ENCODE measurements at regions not wholly inside any gene's neighbourhood (a gene's known extent, or its start where the extent isn't known, plus 50 kb on each side); places are given as distances from the start of the nearest gene placed in this dataset.

DNA sequence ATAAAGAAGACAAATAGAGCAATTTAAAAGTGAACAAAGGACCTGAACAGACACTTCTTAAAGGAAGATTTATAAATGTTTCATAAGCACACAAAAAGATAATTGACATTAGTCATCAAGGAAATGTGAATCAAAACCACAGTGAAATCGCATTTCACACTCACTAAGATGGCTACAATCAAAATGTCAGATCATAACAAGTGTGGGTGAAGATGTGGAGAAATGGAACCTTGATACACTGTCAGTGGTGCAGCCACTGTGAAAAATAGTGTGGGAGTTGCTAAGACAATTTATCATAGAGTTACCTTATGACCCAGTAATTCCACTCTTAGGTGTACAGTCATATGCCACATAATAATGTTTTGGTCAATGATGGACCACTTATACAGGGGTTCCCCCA lies 54.5 kb upstream of the HTR4 start:
- in situ Hi-C loops (cut with MboI; ENCODE audit: low sequenced_read_pairs) = no loop called here

GRCh38 chr5:148711961-148712360 lies 57.6 kb upstream of the HTR4 start:
- in situ Hi-C loops (cut with MboI; ENCODE audit: low sequenced_read_pairs) = no loop called here

DNA sequence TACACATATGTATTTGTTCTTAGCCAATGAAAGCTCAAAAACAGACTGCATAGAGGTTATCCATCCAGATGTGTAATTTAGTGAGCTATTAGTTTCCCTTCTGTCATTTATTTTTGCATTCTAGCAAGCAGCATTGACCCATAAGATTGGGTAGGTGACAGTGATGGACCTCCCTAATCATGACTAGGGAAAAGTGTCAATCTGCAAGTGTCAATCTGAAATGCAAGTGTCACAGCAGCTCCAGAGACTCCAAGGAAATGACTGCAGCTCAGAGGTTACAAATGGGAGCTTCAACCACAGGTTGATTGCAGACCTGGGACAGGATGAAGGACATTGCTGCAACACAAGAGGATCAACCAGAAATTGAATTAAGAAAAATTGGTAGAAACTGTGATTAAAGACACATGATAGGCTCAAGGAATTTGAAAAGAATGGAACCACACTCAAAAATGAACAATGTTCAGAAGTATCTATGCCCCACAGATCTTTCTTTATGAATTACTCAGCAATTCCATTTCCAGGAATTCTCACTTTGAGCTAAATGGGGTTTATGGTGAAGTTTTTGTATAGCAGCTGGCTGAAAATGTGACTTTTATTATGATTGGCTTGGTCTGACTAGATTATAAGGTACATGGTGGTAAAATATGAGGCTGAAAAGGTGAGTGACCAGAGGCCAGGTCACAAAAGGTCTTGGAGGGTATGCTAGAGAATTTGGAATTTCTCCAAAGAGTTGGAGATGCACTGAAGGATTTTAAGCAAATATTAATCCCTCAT lies 59.6 kb upstream of the HTR4 start:
- in situ Hi-C loops (cut with MboI; ENCODE audit: low sequenced_read_pairs) = no loop called here

DNA sequence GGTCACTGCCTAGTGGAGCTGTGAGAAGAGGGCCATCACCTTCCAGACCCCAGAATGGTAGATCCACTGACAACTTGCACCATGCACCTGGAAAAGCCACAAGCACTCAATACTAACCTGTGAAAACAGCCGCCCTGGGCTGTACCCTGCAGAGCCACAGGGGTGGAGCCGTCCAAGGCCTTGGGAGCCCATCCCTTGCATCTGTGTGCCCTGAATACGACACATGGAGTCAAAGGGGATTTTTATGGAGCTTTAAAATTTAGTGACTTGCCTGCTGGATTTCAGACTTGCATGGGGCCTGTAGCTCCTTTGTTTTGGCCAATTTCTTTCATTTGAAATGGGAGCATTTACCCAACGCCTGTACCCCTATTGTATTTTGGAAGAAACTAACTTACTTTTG lies 62.4 kb upstream of the HTR4 start:
- in situ Hi-C loops (cut with MboI; ENCODE audit: low sequenced_read_pairs) = no loop called here

DNA sequence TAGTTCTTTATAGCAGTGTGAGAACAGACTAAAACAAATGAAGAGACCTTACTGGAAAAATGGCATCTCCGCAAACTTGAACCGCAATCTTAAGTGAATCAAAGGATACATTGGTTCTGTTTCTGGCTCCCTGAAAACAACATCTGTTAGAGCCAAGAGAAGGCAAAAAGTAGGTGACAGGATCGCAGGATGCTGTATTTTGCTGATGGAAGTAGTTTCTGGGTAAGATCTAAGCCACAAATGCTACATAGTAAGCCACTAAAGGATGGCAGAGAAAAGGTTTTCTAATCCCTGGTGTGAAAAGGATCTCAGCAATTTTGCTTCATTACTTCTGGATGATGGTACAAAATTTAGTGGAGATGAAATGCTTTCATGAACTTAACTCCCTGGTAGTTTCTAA lies 63.3 kb upstream of the HTR4 start:
- in situ Hi-C loops (cut with MboI; ENCODE audit: low sequenced_read_pairs) = no loop called here

DNA sequence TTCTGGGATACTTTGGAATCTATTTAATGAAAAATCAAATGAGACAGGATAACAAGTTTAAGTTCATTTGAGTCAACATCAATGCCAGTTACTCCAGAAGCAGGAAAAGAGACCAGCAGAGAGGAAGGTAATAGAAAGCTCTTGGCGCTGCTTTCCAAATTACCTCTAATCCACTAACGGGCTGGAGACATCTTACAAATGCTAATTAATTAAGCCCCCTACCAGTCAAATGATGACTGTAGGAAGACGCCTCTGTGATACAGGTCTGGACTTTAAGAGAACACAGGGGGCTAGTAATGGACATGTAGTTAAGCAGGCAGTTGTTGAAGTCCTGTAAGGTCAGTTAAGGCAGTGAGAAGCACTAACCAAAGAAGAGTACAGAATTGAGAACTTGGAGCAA lies 65.3 kb upstream of the HTR4 start:
- in situ Hi-C loops (cut with MboI; ENCODE audit: low sequenced_read_pairs) = no loop called here

GRCh38 chr5:148720257-148720656 lies 65.9 kb upstream of the HTR4 start:
- in situ Hi-C loops (cut with MboI; ENCODE audit: low sequenced_read_pairs) = no loop called here

GRCh38 chr5:148723143-148723542 lies 68.8 kb upstream of the HTR4 start:
- in situ Hi-C loops (cut with MboI; ENCODE audit: low sequenced_read_pairs) = no loop called here

DNA sequence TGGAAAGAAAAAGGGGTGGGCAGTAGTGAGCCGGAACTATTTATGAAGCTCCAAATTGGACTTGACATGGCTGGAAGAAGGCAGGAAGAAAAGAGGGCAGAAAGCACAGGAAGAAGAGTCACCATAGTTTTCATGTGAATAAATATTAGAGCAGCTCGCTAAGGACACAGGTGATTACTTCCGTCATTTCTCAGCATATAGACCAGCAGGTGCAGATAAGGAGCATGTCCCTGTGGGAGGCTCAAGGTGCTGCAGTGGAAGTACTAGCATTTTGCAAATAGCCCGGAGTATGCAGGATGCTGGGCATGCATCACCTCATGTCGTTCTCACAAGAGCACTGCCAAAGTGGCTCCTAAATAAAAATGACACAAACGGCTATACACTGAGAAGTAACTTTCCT lies 71.3 kb upstream of the HTR4 start:
- in situ Hi-C loops (cut with MboI; ENCODE audit: low sequenced_read_pairs) = loop anchor here (25.0 kb wide), 1 partner anchor 538 kb away; no protein-coding TSS in a partner anchor

- in situ Hi-C loops (cut with MboI; ENCODE audit: low sequenced_read_pairs) = loop anchor here (25.0 kb wide), 1 partner anchor 542 kb away; no protein-coding TSS in a partner anchor
These were observed 74.9 kb upstream of the HTR4 start for GRCh38 chr5:148729182-148729581.

GRCh38 chr5:148730270-148730669 lies 75.9 kb upstream of the HTR4 start:
- in situ Hi-C loops (cut with MboI; ENCODE audit: low sequenced_read_pairs) = loop anchor here (10.0 to 25.0 kb wide), 2 partner anchors 225 to 543 kb away; no protein-coding TSS in a partner anchor

DNA sequence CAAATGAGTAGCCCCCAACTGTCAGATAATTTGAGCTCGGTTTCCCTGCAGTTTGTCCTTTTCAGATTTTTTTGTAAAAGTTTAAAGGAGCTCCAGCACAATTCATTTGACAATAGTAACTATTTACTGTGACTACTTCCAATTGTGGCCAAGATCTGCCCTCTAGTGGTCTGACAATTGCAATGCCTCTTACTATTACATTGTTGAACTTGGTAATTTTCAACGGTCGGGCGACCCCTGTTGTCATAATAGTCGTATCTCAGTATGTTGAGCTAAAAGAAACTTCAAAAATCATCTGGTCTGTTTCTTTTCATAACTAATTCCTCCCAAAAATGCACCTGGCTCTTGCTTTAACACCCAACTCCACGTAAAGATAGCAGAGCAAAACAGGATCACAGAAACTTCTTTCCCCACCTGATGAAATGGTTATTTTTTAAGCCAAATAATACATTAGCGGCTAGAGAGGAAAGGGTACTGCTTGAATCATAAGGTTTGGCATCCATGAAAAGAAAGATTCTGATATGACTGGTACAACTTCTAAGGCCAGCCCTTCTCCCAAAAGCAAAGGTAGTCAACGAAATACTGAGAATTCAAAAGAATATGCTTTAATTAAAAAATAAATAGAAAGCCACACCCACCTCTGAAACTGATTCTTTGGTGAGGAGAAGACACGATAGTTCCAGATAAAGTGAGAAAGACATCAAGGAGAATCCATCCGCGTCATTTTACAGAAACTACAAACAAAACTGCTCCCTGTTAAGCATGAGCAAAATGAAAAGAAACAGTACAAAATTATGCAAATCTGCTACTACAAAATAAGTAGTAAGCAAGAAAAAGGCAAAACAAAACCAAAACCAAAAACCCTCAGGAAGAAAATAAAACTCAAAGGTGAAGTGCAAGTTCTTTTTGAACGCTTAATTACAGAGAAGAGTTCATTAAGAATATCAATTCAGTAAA lies 76.9 kb upstream of the HTR4 start:
- in situ Hi-C loops (cut with MboI; ENCODE audit: low sequenced_read_pairs) = loop anchor here (10.0 to 25.0 kb wide), 2 partner anchors 224 to 544 kb away; no protein-coding TSS in a partner anchor

- in situ Hi-C loops (cut with MboI; ENCODE audit: low sequenced_read_pairs) = loop anchor here (10.0 to 25.0 kb wide), 2 partner anchors 222 to 545 kb away; no protein-coding TSS in a partner anchor
These were observed 78.4 kb upstream of the HTR4 start for GRCh38 chr5:148732692-148733091.

- in situ Hi-C loops (cut with MboI; ENCODE audit: low sequenced_read_pairs) = loop anchor here (10.0 to 25.0 kb wide), 2 partner anchors 221 to 547 kb away; no protein-coding TSS in a partner anchor
These were observed 79.5 kb upstream of the HTR4 start for GRCh38 chr5:148733601-148734438.

DNA sequence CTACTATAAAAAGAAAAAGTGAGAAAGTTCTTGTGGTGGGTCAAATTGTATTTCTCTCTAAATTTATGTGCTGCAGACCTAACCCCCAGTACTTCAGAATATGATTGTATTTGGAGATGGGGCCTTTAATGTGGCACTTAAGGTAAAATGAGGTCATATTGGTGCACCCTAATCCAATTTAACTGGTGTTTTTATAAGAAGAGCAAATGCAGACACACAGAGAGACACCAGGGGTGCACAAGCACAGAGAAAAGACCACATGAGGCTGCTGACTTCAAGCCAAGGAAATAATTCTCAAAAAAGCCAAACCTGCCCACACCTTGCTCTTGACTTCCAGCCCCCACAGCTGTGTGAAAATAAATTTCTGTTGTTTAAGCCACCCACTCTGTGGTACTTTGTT lies 80.2 kb upstream of the HTR4 start:
- in situ Hi-C loops (cut with MboI; ENCODE audit: low sequenced_read_pairs) = loop anchor here (10.0 to 25.0 kb wide), 2 partner anchors 220 to 547 kb away; no protein-coding TSS in a partner anchor

DNA sequence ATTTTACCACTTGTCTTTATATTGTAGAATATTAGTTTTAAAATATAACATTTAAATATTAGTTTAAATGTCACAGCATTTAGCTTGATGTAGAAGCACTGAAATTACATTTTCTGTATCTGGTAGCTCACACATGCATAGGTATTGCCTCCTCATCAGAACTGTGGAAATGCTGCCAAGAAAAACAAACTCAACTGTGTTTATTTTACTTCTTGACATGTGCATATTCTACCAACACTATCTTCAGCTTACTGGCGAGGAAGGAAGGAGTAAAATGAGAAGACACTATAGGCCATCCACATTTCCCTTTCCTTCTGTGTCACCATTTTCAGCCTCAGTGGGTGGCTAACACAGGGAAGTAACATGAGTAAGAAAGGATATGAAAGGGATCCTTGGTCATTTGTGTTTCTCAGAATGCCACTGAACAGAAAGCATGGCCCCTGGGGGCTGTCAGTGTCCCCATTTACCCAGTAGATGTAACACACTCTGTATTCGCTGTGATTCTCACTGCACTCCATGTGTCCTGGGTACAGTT lies 81.0 kb upstream of the HTR4 start:
- in situ Hi-C loops (cut with MboI; ENCODE audit: low sequenced_read_pairs) = loop anchor here (10.0 to 25.0 kb wide), 2 partner anchors 219 to 548 kb away; no protein-coding TSS in a partner anchor

GRCh38 chr5:148739023-148739422 lies 84.7 kb upstream of the HTR4 start:
- in situ Hi-C loops (cut with MboI; ENCODE audit: low sequenced_read_pairs) = loop anchor here (10.0 to 25.0 kb wide), 2 partner anchors 216 to 552 kb away; no protein-coding TSS in a partner anchor

DNA sequence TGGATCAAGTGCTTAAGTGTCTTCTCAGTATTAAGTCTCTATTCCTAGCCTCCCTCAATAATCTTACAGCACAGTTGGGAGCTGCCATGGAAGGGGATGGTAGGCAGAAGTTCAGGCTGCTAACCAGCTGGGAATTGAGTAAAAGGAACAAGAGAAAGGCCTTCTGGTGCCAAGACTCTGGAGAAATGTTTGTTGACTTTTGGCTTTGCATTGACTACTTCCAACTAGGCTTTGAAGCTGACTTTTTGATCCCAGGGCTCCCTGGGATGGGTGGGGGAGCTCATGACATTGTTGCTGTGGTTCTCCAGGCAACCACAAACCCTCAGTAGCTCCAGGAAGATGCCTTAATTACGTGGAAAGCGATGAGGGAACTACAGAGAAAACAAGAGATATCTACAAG lies 85.2 kb upstream of the HTR4 start:
- in situ Hi-C loops (cut with MboI; ENCODE audit: low sequenced_read_pairs) = loop anchor here (10.0 to 25.0 kb wide), 2 partner anchors 215 to 552 kb away; no protein-coding TSS in a partner anchor

- in situ Hi-C loops (cut with MboI; ENCODE audit: low sequenced_read_pairs) = loop anchor here (25.0 kb wide), 1 partner anchor 553 kb away; no protein-coding TSS in a partner anchor
These were observed 85.9 kb upstream of the HTR4 start for GRCh38 chr5:148740079-148740858.

Measured in HL-60/S4 treated with retinoic acid at 250 ng/mL for 4 days and 3 days (cell line).